Fibroblast of lung (primary cell): ENCODE measurements at regions not wholly inside any gene's neighbourhood (a gene's known extent, or its start where the extent isn't known, plus 50 kb on each side); places are given as distances from the start of the nearest gene placed in this dataset.

Experiments used
- CTCF ChIP-seq, 2 donors: IDR thresholded peaks in 1 of 2; conservative IDR thresholded peaks in 1 of 2; 1 replicate in 1 of 2; 2 replicates in 1 of 2; pipeline ENCODE4 v1.5.1; 2011 to 2012; ENCODE audit warnings: low read length in 2 of 2, control low read depth in 1 of 2, inconsistent platforms in 1 of 2, low read depth in 1 of 2, mild to moderate bottlenecking in 1 of 2
- EZH2 ChIP-seq: IDR thresholded peaks from 2 replicates; pipeline ENCODE4 v1.5.1; 2012; ENCODE audit warnings: low read length, control low read depth, mild to moderate bottlenecking; ENCODE audit errors: missing control alignments

GRCh38 chr6:17002123-17002522 lies 99.7 kb upstream of the STMND1 start:
- TF ChIP-seq CTCF (conservative IDR thresholded peaks at IDR 0.05 in 1 of 2, IDR thresholded peaks at IDR 0.05 in 1 of 2; ENCODE audit: low read depth in 1 of 2, low read length in 2 of 2), result no peak
- no peak for TF ChIP-seq EZH2
